Neural progenitor cell (in vitro differentiated cells): ENCODE measurements at regions not wholly inside any gene's neighbourhood (a gene's known extent, or its start where the extent isn't known, plus 50 kb on each side); places are given as distances from the start of the nearest gene placed in this dataset.

Experiments
- CTCF ChIP-seq: fragments of 200-600 bp; sonication (generic); IDR thresholded peaks from 2 replicates; pipeline ENCODE4 v1.5.1; 2017; ENCODE audit warnings: antibody characterized with exemption, mild to moderate bottlenecking
- EZH2 ChIP-seq: fragments of 200-600 bp; sonication (generic); IDR thresholded peaks from 2 replicates; pipeline ENCODE4 v1.6.1; 2017; ENCODE audit warnings: antibody characterized with exemption, mild to moderate bottlenecking, moderate library complexity
- EZH2phosphoT487 ChIP-seq: fragments of 200-600 bp; sonication (generic); IDR thresholded peaks from 2 replicates; pipeline ENCODE4 v1.6.1; 2017; ENCODE audit warnings: antibody characterized with exemption

GRCh38 chr2:139645617-139646016 lies 865.4 kb upstream of the NXPH2 start:
- TF ChIP-seq CTCF (no peak), EZH2 (no peak), EZH2phosphoT487 (no peak)
